HEK293 (cell line): ENCODE measurements at regions not wholly inside any gene's neighbourhood (a gene's known extent, or its start where the extent isn't known, plus 50 kb on each side); places are given as distances from the start of the nearest gene placed in this dataset.
A peak's percentile ranks its signal among the peaks of the same experiment; 100 is the strongest.

ENCODE experiments used
- BCL11A ChIP-seq: fragments of 450-650 bp; formaldehyde crosslinking; IDR thresholded peaks from 2 replicates; pipeline ENCODE4 v1.5.1; 2016; ENCODE audit warnings: low read depth, missing biosample characterization, missing genetic modification characterization
- HOXD13 ChIP-seq: sonication (generic); formaldehyde crosslinking; IDR thresholded peaks from 2 replicates; pipeline ENCODE4 v1.8.0; 2022; ENCODE audit warnings: missing genetic modification reagents, borderline replicate concordance
- KLF10 ChIP-seq: fragments of 450-650 bp; IDR thresholded peaks from 2 replicates; pipeline ENCODE4 v1.5.1; 2018; ENCODE audit warnings: missing biosample characterization, mild to moderate bottlenecking, missing genetic modification characterization
- KLF16 ChIP-seq: fragments of 450-650 bp; formaldehyde crosslinking; IDR thresholded peaks from 2 replicates; pipeline ENCODE4 v1.5.1; 2017; ENCODE audit warnings: missing biosample characterization, missing genetic modification characterization
- KLF8 ChIP-seq: fragments of 450-650 bp; formaldehyde crosslinking; IDR thresholded peaks from 2 replicates; pipeline ENCODE4 v1.5.1; 2016; ENCODE audit warnings: missing biosample characterization, missing genetic modification characterization
- MYNN ChIP-seq: fragments of 450-650 bp; formaldehyde crosslinking; IDR thresholded peaks from 2 replicates; pipeline ENCODE4 v1.5.1; 2016; ENCODE audit warnings: missing biosample characterization, missing genetic modification characterization, borderline replicate concordance
- MZF1 ChIP-seq: fragments of 450-650 bp; formaldehyde crosslinking; IDR thresholded peaks from 2 replicates; pipeline ENCODE4 v1.5.1; 2017; ENCODE audit warnings: missing biosample characterization, missing genetic modification characterization, borderline replicate concordance
- PRDM1 ChIP-seq: fragments of 450-650 bp; formaldehyde crosslinking; IDR thresholded peaks from 2 replicates; pipeline ENCODE4; 2016; ENCODE audit warnings: missing biosample characterization, missing genetic modification characterization
- ZFP37 ChIP-seq: fragments of 450-650 bp; formaldehyde crosslinking; IDR thresholded peaks from 2 replicates; pipeline ENCODE4 v1.5.1; 2016; ENCODE audit warnings: missing biosample characterization, missing genetic modification characterization
- ZIC2 ChIP-seq: fragments of 450-650 bp; formaldehyde crosslinking; IDR thresholded peaks from 2 replicates; pipeline ENCODE4 v1.5.1; 2016; ENCODE audit warnings: missing biosample characterization, missing genetic modification characterization
- ZNF112 ChIP-seq: fragments of 450-650 bp; formaldehyde crosslinking; IDR thresholded peaks from 2 replicates; pipeline ENCODE4 v1.5.0; 2017; ENCODE audit warnings: missing biosample characterization, missing genetic modification characterization
- ZNF121 ChIP-seq: fragments of 450-650 bp; formaldehyde crosslinking; IDR thresholded peaks from 2 replicates; pipeline ENCODE4 v1.5.1; 2016; ENCODE audit warnings: missing biosample characterization, missing genetic modification characterization
- ZNF157 ChIP-seq: fragments of 450-650 bp; formaldehyde crosslinking; IDR thresholded peaks from 2 replicates; pipeline ENCODE4 v1.5.1; 2016; ENCODE audit warnings: missing biosample characterization, missing genetic modification characterization
- ZNF274 ChIP-seq, 2 experiments: fragments of 200-500 bp in 1 of 2; fragments of 450-650 bp in 1 of 2; sonication (Bioruptor generic) in 1 of 2; formaldehyde crosslinking in 1 of 2; IDR thresholded peaks; 2 replicates each; pipeline versions ENCODE4 v1.5.1 to v1.6.1; 2014 to 2016; ENCODE audit warnings: borderline replicate concordance in 1 of 2, inconsistent platforms in 1 of 2, low read length in 1 of 2, missing biosample characterization in 1 of 2, missing genetic modification characterization in 1 of 2
- ZNF311 ChIP-seq: fragments of 450-650 bp; formaldehyde crosslinking; IDR thresholded peaks from 2 replicates; pipeline ENCODE4 v1.5.1; 2017; ENCODE audit warnings: missing biosample characterization, missing genetic modification characterization, borderline replicate concordance
- ZNF324 ChIP-seq: fragments of 450-650 bp; formaldehyde crosslinking; IDR thresholded peaks from 2 replicates; pipeline ENCODE4 v1.5.1; 2016; ENCODE audit warnings: missing biosample characterization, missing genetic modification characterization
- ZNF394 ChIP-seq: fragments of 450-650 bp; formaldehyde crosslinking; IDR thresholded peaks from 2 replicates; pipeline ENCODE4 v1.5.1; 2016; ENCODE audit warnings: missing biosample characterization, missing genetic modification characterization, mild to moderate bottlenecking, moderate library complexity, borderline replicate concordance
- ZNF404 ChIP-seq: fragments of 450-650 bp; formaldehyde crosslinking; IDR thresholded peaks from 2 replicates; pipeline ENCODE4 v1.5.1; 2017; ENCODE audit warnings: missing biosample characterization, missing genetic modification characterization
- ZNF48 ChIP-seq: fragments of 450-650 bp; formaldehyde crosslinking; IDR thresholded peaks from 2 replicates; pipeline ENCODE4 v1.5.1; 2016; ENCODE audit warnings: missing biosample characterization, missing genetic modification characterization
- ZNF501 ChIP-seq: fragments of 450-650 bp; formaldehyde crosslinking; IDR thresholded peaks from 2 replicates; pipeline ENCODE4 v1.5.1; 2016; ENCODE audit warnings: missing biosample characterization, missing genetic modification characterization
- ZNF510 ChIP-seq: fragments of 450-650 bp; formaldehyde crosslinking; IDR thresholded peaks from 2 replicates; pipeline ENCODE4 v1.5.1; 2018; ENCODE audit warnings: mild to moderate bottlenecking, missing genetic modification characterization, missing biosample characterization; ENCODE audit not compliant: insufficient replicate concordance
- ZNF514 ChIP-seq: fragments of 450-650 bp; formaldehyde crosslinking; IDR thresholded peaks from 2 replicates; pipeline ENCODE4 v1.5.1; 2016; ENCODE audit warnings: missing biosample characterization, missing genetic modification characterization
- ZNF529 ChIP-seq: fragments of 450-650 bp; formaldehyde crosslinking; IDR thresholded peaks from 2 replicates; pipeline ENCODE4 v1.5.1; 2017; ENCODE audit warnings: missing genetic modification characterization, missing biosample characterization; ENCODE audit not compliant: insufficient replicate concordance
- ZNF701 ChIP-seq: fragments of 450-650 bp; formaldehyde crosslinking; IDR thresholded peaks from 2 replicates; pipeline ENCODE4 v1.5.1; 2016; ENCODE audit warnings: missing biosample characterization, missing genetic modification characterization
- ZNF768 ChIP-seq: fragments of 450-650 bp; formaldehyde crosslinking; IDR thresholded peaks from 2 replicates; pipeline ENCODE4 v1.5.1; 2018; ENCODE audit warnings: missing biosample characterization, mild to moderate bottlenecking, missing genetic modification characterization
- ZNF776 ChIP-seq: fragments of 450-650 bp; formaldehyde crosslinking; IDR thresholded peaks from 2 replicates; pipeline ENCODE4 v1.5.0; 2017; ENCODE audit warnings: missing biosample characterization, missing genetic modification characterization, borderline replicate concordance
- ZSCAN30 ChIP-seq: fragments of 450-650 bp; IDR thresholded peaks from 2 replicates; pipeline ENCODE4 v1.5.1; 2018; ENCODE audit warnings: missing biosample characterization, mild to moderate bottlenecking, missing genetic modification characterization, moderate library complexity
- ZXDB ChIP-seq: fragments of 450-650 bp; formaldehyde crosslinking; IDR thresholded peaks from 2 replicates; pipeline ENCODE4 v1.5.1; 2016; ENCODE audit warnings: missing biosample characterization, missing genetic modification characterization
- TF ChIP-seq, protein P1 (sequence below): fragments of 450-650 bp; formaldehyde crosslinking; IDR thresholded peaks from 2 replicates; pipeline ENCODE4 v1.5.1; 2016; ENCODE audit warnings: missing biosample characterization, missing genetic modification characterization, low read depth
- TF ChIP-seq, protein P2 (sequence below): fragments of 450-650 bp; formaldehyde crosslinking; IDR thresholded peaks from 2 replicates; pipeline ENCODE4 v1.5.1; 2016; ENCODE audit warnings: missing biosample characterization, missing genetic modification characterization
- TF ChIP-seq, protein P3 (sequence below): fragments of 450-650 bp; formaldehyde crosslinking; IDR thresholded peaks from 2 replicates; pipeline ENCODE4; 2016; ENCODE audit warnings: missing biosample characterization, missing genetic modification characterization
- TF ChIP-seq, protein P4 (sequence below): fragments of 450-650 bp; formaldehyde crosslinking; optimal IDR thresholded peaks from 2 replicates; pipeline ENCODE3; 2016; ENCODE audit warnings: missing biosample characterization, mild to moderate bottlenecking, missing genetic modification characterization
- TF ChIP-seq, protein P5 (sequence below): fragments of 450-650 bp; formaldehyde crosslinking; IDR thresholded peaks from 2 replicates; pipeline ENCODE4 v1.5.1; 2016; ENCODE audit warnings: missing biosample characterization, missing genetic modification characterization, low read depth

DNA sequence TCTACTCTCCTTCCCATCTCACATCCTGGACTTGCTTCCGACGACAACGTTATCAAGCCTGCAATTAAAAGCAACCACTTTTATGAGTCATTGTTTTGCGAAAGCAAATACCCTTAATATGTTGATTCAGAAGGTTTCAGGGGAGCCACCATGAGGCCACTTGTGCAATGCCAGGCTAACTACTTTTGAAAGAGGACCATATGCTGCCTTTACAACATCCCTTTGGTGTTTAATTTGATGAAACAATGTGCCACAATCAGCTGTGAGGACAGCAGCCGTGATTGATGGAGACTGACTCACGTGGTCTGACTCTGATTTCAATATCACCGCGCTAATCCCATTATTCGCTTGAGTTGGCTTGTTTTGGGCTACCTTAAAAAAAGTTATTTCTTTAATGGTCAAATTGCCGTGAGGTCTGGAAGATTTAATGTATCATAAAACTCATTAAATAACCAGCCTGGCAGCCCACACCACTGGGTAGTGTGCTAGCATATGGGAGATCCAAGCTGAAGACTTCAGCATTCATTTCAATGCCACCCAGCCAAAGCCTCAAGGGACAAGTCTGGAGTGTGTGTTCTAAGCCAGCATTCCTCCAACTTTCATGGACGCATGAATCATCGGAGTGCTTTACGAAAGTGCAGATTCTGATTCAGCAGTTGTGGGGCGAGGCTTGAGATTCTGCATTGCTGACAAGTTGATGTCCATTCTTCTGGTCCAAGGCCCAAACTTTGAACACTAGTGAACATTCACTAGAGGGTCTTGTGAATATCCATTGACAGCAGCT, 73.3 kb upstream of the PAXBP1 start (continued):
- TF ChIP-seq ZNF776 (tag by site-specific recombination) (no peak), BCL11A (tag by site-specific recombination) (no peak), ZSCAN30 (tag by site-specific recombination) (no peak), KLF10 (peak; percentile 70), ZNF501 (tag by site-specific recombination) (no peak), ZNF404 (no peak), ZIC2 (tag by site-specific recombination) (no peak), HOXD13 (no peak), ZNF274 (IDR thresholded peaks at IDR 0.05; ENCODE audit: low read length) (no peak), ZNF274 (tag by site-specific recombination; IDR thresholded peaks at IDR 0.05; ENCODE audit: borderline replicate concordance) (no peak), PRDM1 (tag by site-specific recombination) (no peak; the same call in 1 of the 2 replicates), ZNF394 (tag by site-specific recombination) (peak; percentile 68), ZNF121 (no peak), MZF1 (tag by site-specific recombination) (no peak), ZNF157 (tag by site-specific recombination) (no peak), KLF16 (tag by site-specific recombination) (peak; percentile 44), KLF8 (peak; percentile 70), MYNN (tag by site-specific recombination) (no peak; the same call in 1 of the 2 replicates), ZNF701 (tag by site-specific recombination) (no peak), ZNF311 (tag by site-specific recombination) (no peak), ZNF529 (tag by site-specific recombination) (no peak), ZNF324 (tag by site-specific recombination) (peak; percentile 87), ZNF514 (tag by site-specific recombination) (no peak), ZXDB (peak; percentile 48; the same call in 1 of the 2 replicates), ZNF112 (tag by site-specific recombination) (no peak), ZFP37 (tag by site-specific recombination) (no peak), ZNF768 (tag by site-specific recombination) (no peak), ZNF48 (tag by site-specific recombination) (no peak), ZNF510 (tag by site-specific recombination) (no peak)
- TF ChIP-seq, protein P1, sequence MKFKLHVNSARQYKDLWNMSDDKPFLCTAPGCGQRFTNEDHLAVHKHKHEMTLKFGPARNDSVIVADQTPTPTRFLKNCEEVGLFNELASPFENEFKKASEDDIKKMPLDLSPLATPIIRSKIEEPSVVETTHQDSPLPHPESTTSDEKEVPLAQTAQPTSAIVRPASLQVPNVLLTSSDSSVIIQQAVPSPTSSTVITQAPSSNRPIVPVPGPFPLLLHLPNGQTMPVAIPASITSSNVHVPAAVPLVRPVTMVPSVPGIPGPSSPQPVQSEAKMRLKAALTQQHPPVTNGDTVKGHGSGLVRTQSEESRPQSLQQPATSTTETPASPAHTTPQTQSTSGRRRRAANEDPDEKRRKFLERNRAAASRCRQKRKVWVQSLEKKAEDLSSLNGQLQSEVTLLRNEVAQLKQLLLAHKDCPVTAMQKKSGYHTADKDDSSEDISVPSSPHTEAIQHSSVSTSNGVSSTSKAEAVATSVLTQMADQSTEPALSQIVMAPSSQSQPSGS (tag by site-specific recombination), result no peak
- TF ChIP-seq, protein P2, sequence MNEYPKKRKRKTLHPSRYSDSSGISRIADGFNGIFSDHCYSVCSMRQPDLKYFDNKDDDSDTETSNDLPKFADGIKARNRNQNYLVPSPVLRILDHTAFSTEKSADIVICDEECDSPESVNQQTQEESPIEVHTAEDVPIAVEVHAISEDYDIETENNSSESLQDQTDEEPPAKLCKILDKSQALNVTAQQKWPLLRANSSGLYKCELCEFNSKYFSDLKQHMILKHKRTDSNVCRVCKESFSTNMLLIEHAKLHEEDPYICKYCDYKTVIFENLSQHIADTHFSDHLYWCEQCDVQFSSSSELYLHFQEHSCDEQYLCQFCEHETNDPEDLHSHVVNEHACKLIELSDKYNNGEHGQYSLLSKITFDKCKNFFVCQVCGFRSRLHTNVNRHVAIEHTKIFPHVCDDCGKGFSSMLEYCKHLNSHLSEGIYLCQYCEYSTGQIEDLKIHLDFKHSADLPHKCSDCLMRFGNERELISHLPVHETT (tag by site-specific recombination), result peak; percentile 83
- TF ChIP-seq, protein P3, sequence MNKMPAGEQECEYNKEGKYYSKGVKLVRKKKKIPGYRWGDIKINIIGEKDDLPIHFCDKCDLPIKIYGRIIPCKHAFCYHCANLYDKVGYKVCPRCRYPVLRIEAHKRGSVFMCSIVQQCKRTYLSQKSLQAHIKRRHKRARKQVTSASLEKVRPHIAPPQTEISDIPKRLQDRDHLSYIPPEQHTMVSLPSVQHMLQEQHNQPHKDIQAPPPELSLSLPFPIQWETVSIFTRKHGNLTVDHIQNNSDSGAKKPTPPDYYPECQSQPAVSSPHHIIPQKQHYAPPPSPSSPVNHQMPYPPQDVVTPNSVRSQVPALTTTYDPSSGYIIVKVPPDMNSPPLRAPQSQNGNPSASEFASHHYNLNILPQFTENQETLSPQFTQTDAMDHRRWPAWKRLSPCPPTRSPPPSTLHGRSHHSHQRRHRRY (tag by site-specific recombination), result no peak
- TF ChIP-seq, protein P4, sequence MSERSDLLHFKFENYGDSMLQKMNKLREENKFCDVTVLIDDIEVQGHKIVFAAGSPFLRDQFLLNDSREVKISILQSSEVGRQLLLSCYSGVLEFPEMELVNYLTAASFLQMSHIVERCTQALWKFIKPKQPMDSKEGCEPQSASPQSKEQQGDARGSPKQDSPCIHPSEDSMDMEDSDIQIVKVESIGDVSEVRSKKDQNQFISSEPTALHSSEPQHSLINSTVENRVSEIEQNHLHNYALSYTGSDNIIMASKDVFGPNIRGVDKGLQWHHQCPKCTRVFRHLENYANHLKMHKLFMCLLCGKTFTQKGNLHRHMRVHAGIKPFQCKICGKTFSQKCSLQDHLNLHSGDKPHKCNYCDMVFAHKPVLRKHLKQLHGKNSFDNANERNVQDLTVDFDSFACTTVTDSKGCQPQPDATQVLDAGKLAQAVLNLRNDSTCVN, result no peak
- TF ChIP-seq, protein P5, sequence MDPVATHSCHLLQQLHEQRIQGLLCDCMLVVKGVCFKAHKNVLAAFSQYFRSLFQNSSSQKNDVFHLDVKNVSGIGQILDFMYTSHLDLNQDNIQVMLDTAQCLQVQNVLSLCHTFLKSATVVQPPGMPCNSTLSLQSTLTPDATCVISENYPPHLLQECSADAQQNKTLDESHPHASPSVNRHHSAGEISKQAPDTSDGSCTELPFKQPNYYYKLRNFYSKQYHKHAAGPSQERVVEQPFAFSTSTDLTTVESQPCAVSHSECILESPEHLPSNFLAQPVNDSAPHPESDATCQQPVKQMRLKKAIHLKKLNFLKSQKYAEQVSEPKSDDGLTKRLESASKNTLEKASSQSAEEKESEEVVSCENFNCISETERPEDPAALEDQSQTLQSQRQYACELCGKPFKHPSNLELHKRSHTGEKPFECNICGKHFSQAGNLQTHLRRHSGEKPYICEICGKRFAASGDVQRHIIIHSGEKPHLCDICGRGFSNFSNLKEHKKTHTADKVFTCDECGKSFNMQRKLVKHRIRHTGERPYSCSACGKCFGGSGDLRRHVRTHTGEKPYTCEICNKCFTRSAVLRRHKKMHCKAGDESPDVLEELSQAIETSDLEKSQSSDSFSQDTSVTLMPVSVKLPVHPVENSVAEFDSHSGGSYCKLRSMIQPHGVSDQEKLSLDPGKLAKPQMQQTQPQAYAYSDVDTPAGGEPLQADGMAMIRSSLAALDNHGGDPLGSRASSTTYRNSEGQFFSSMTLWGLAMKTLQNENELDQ (tag by site-specific recombination), result no peak
